HG02610 (cell line): ENCODE measurements at regions not wholly inside any gene's neighbourhood (a gene's known extent, or its start where the extent isn't known, plus 50 kb on each side); places are given as distances from the start of the nearest gene placed in this dataset.
A peak's percentile ranks its signal among the peaks of the same experiment; 100 is the strongest.

Experiments
- ATAC-seq: cut with Tn5 transposase; IDR thresholded peaks from one replicate; pipeline ENCODE4 v1.9.1; 2021; ENCODE audit warnings: mild to moderate bottlenecking, moderate library complexity; ENCODE audit not compliant: unreplicated experiment

DNA sequence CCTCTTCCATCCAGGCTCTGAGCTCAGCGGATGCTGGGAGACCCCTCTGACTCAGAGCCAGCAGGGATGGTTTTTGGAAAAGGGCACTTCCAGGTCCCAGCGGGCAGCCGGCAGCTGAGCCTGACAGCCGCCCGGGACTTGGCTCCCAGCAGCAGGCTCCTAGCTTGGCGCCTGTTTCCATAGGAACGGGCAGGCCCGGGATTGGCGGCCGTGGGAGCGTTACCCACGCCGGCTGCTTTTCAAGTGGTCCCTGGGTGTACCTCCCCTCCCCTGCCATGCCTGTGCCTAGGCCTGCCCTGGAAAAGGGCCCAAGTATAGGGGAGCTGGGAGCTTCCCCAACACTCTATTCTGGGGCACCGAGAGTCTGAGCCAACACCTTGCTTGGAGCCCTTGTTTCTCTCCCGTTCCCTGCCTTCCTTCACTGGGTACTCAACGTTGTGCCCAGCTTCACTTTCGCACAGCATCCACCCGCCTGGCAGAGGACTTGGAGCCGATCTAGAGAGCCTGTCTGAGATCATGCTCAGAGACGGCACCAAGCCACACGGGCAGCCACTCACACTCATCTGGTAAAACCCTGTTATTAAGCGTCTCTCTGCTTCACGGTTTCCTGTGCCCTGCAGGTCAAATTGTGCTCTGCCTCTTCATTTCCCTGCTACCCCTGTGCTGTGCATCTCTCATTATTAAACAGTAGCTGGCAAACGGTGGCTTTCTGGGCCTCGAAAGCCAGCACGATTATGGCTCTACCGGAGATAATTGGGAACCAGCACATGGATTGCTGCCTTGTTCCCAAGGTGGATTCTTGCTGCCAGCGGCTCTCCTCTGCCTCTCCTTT is 521.5 kb downstream of the BCOR start:
- ATAC-seq, result no peak

DNA sequence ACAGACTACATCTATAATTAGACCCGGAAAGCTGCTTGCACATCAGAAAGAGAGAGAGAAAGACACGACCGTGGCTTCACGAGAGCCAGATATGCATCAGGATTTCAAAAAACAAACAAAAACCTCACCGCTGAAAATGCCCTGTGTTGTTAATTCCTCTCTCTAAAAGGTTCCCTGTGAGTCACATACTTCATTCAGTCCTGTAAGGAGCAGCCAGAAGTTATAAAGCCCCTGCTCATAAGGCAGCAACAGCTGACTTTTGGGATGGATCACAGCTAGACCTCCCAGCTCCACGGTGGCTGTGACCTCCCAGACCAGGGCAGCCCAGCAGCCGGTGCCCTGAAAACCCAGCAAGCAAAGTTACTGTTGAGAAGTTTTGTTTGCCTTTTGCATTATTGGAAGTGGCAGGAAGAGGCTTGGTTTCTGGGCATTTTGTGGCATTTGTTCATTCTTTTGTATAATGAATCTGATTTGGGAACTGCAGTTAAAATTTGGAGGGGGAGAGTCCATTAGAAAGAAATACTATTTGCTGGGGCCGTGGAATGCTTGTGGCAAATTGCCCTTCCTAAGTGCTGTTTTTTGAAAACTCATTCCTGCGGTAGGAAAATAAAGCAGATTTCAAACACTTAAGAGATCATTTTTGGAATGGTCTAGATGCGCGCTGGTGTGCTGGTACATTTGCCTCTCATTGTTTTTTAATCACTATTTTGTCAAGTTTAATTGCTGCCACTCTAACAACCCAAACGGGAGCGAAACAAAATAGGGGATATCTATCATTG is 520.4 kb downstream of the BCOR start:
- no peak for ATAC-seq

DNA sequence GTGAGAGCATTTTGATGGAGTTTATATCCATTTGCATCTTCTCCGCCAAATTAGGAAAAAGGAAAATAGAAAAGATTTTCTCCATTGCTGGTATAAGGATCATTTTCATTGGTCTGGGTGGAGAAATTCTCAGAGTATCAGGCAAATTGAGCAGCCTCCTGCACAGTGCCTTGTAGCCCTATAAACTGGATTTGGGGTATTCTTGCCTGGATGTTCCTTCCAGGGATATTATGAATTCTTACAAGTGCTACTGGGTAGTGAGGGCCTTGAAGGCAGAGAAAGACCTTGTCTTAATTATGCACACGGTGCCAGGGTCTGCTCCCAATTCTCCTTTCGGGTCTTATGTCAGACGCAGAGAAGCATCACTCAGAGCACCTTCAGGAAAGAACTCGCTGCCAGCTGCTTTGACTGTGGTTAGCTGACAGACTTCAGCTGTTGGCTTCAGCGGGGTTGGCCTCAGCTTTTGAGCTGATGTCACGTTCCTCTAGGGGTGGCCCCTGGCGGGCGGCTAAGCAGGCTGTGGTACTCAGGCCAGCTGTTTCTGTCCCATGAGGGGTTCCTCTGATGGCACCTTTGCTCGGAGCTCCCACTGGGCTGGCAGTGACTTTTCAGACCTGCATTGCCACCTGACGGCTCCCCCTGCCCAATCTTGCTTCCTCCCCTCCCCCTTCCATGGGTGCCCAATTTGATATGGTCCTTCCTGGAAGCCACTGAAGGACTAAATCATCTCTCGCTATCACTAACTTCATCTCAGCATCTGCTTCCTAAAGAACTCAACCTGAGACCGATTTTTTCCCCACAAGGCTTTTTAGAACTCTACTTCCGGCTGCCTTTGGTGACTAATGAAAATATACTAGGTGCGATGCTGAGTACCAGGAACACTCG is 519.5 kb downstream of the BCOR start:
- peak; percentile 96 for ATAC-seq

DNA sequence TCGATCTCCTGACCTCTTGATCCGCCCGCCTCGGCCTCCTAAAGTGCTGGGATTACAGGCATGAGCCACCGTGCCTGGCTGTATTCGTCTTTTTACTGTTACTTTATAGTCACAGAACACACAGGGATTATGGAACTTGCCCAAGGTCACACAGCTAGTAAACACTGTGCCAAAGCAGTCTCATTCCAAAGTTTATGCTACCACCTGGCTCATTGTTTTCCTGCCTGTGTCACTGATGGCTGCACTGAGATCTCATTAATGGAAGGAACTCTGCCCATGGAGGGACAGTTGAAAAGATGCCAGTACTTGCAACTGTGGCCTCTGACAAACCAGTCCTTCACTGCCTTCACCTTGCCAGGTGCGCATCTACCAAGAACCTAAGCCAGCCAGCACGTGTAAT is 517.7 kb downstream of the BCOR start:
- ATAC-seq, result no peak

DNA sequence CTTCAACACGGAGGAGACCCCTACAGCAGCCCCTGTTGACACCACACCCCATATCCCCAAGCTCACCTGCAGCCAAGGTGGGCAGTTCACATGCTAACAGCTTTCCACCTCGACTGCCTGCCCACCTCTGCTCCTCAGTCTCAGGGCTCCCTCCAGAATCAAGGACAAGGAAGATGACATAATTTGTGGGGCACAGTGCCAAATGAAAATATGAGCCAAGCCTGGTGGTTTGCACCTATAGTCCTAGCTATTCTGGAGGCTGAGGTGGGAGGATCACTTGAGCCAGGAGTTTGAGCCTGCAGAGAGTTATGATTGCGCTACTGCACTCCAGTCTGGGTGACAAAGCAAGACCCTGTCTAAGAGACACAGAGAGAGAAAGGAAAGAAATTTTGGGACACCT is 516.3 kb downstream of the BCOR start:
- no peak for ATAC-seq

DNA sequence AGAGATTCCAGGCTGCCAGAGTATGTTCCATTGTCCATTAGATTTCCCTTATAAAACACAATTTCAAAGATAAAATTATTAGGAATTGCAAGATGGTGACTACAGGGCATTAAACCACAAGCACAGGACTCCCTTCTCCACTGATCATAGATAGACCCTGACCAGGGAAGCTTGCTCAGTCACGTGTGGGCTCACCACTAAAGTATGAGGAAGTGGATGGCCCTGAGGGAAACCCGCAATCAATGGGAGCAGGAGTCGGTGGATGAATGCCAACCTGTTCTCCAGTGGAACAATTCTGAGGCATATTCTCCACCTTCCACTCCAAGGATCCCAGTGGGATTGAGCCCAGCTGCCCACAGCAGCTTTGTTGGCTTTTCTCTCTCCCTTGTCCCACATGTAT is 515.7 kb downstream of the BCOR start:
- no peak for ATAC-seq

DNA sequence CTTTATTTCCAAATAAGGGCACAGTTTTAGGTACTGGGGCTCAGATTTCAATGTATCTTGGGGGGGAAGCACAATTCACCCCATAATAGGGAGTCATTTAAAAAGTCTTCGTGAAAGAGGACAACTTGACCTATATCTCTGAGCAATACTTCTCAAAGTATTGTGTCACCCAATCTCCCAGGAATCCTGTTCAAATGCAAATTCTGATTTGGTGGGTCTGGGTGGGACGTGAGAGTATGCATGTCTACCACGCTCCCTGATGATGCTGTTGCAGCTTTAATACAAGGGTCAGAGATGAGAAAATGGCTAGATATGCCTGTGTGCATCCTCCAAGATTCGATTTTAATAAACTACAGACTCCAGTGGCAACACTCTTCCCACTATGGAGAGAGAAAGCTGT is 514.8 kb downstream of the BCOR start:
- ATAC-seq, result no peak

DNA sequence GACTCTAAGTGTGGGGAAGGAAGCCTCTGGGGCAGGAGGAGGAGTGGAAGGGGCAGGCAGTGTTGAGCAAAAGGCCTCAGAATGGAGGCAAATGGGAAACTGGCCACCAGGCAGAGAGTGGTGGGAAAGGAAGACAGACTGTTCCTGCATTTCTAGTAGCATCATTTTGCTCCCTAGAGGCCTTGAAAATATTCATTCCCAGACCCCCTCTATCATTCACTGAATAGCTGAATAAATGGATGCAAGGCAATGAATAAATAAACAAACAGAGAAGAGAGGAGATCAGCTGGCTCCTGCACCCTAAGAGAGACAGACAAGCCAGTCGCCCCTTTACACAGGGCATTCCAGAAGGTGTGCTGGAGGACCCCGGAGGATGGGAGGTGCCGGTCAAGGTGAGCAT is 511.9 kb downstream of the BCOR start:
- no peak for ATAC-seq

DNA sequence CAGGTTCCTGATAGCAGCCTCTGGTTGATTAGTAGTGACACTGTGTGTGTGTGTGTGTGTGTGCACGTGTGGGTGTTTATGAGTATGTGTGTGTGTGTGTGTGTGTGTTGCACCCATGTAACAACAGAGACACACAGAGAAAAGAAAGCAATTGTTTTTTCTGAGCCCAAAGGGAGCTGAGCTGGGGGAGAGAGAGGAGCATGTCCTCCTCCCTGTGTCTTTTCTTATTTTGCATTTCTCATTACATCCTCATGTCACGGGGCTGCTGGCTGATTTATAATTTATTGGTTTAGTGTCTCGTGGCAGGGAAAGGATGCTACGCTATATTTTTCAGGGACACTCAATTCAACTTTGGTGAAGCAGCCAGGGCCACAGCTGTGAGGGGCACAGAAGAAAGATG is 511.4 kb downstream of the BCOR start:
- no peak for ATAC-seq

DNA sequence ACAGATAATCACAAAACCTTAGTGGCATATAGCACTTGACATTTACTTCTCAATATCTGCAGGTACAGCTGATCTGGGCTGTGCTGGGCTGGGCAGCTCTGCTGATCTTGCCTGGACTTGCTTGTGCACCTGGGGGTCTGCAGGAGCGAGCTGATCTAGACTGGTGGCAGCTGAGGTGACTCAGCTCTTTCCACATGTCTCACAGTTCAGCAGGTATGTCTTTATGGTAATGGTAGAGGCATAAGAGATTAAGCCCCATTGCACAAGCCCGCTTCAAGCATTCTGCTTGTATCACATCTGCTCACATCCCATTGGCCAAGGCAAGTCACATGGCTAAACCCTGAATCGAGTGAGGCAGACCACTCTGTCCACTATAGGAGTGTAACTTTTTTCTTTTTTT is 506.7 kb downstream of the BCOR start:
- ATAC-seq, result no peak

DNA sequence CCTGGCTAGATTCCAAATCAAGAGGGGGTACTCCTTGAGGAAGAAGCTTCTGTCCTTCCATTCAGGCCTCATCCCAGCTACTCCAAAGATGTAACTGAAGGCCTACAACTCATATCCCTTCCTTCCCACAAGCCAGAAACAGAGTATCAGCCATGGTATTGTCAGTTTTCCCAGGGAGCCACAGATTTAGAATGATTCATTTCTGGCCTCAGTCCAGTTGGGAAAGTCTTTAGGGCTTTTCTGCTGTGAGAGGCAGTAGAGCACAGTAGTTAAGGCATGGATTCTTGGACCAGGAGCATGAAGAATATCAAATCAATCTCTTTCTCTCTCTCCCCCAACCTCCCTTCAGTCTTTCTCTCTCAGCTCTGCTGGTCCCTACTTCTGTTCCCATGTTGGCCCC is 505.0 kb downstream of the BCOR start:
- ATAC-seq, result no peak

DNA sequence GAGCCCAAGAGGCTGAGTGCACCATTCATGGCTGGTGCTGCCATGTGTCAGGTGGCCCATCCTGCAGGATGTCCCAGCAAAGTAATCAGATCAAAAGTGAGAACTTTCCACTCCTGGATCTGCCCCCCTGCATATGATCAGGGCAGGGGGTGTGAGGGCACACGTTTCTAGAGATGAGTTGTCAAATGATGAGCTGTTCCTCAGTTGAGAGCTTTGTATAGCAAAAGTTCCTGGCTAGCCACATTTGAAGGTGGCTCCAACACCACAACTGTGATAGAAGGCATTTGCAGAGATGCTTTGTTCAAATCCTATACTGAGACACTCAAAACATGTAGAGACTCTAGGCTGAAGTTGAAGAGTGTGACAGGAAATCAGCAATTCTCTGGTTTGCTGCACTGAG is 501.8 kb downstream of the BCOR start:
- no peak for ATAC-seq

DNA sequence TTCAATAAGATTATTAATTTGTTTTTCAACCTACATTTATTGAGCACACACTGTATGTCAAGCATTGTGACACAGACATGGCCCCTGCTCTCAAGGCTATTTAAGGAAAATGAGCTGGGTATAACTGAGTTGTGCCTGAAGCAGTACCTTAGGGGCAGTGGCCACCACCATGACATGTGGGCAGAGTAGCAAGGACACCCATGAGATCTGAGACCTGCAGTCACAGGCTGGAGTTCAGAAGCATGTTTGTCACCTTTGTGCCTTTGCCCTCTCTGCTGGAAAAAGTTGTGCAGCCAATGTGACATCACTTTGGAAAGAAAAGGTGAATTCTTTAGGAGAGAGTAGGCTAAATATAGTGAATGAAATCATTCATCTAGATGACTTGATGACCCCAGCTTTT is 501.3 kb downstream of the BCOR start:
- no peak for ATAC-seq

DNA sequence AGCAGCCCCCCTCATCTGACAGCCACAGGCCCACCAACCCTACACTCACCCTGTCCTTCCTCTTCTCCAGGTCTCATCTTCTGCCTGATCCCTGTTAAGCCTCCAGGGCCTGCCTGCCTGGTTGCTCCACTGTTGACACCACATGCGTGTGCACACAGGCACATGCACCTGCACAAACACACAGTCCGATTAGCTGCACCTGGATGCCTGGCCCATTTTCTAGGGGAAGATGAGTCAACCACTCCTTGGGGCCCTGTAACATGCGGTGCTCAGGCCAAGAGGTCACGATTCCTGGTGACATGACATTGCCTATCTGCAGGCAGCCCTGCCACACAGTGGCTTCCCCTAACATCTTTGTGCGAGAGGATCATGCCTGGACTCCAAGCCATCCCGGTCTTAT is 498.4 kb downstream of the BCOR start:
- ATAC-seq, result no peak

DNA sequence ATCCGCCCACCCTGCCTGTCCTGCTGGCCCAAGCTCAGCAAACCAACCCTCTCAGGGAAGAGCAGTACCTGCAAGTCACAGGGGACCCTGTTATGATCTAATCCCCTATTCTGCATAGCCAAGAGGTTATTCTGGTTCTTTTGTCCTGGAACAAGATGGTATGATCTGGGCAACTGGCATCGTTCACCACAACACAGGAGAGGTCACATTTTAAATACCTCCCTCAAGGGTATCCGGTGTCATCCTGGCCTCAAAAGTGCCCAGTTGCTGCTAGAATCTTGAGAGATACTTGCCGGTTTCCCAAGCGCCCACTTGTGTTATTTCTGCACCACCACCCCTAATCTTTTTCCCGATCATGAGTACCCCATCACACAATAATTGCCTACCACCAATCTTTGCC is 497.5 kb downstream of the BCOR start:
- ATAC-seq, result no peak

DNA sequence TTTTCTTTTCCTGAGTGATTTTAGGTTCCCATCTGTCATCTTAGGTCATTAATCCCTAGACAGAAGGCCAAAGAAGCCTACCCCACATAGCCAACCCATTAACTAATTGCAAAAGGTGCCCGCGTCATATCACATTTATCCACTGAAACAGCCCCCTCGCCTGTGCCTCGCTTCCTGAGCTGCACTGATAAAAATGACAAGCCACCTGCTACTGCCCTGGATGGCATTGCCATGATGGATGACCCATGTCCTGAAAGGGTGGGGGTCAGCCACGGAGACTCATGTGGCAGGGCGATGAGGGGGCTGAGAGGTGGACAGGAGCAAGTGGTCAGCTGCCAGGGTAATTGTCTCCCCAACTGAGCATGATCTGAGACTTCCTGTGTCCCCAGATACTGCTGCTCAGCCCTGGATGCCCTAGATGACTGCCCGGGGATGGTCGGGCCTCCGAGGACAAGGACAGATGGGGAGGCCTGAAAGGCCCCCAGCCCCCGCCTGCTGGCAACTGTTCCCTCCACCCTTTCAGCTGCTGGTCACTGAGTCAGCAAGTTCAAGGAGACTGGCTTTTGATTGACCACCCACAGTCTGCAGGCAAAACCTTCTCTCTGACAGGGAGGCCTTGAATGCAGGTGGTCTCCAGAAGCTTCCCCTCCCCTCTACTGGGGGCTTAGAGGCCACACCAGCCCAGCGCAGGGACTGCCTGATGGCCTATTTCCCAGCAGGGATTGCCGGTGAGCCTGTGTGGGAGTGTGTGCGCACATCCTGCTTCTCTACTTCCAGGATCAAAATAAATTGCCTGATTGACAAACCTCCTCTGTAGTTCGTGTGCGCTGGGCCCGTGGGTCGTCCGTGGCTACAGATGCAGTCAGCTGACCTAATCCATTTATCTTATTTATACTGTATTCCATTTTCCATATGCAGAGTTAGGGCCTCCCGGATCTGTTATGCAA is 496.3 kb downstream of the BCOR start:
- no peak for ATAC-seq

DNA sequence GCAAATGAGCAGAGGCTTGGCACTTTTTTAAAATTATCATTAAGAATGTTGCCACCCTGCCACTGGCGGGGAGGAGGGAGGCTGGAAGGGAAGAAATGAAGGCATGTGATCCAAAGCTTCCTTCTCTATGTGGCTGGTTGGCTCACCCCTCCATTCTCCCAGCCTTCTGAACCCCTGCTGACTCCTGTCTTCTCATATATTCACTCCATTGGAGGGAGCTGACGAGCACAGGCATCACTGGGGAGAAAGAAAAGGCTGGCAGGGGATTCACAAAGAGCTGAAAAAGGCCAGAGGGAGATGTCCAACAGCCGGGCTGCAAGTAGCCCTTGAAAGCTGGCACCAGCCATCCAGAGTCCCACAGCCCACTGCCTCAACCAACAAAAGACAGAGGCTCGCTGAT is 495.6 kb downstream of the BCOR start:
- no peak for ATAC-seq

DNA sequence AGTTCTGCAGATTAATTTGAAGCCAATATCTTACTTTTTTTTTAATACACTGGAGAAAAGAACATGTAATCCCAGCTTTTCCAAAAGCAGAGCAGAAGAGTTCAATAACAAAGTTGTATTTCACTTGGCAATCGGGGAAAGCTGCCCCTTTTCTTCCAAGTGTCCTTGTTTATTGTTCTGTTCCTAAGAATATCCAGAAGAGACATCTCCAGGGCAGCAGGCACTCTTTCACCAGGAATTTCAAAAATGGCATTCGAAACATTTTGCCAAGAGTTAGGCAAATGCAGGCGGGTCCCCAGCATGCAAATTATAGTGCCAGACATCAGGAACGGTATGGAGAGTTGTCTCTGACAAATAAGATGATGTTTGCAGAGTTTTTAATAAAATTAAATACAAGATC is 494.5 kb downstream of the BCOR start:
- no peak for ATAC-seq

DNA sequence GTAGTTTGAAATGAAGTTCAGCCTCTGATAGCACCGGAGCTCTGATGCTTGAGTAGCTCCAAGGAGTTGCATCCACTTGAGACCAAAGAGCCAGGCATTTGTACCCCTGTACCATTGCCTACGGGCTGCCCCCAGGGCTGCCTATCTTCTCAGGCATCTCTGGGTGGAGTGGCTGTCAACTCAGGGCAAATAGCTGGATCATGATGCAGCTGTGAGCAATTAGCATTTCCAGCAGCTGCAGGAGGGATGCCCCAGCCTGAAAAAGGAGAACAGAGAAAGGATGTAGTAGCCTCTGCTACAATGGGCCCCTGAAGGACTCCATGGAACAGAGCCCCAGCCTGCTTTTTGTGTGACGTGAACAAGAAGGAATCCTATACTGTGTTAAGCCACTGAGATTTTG is 492.6 kb downstream of the BCOR start:
- ATAC-seq, result no peak

DNA sequence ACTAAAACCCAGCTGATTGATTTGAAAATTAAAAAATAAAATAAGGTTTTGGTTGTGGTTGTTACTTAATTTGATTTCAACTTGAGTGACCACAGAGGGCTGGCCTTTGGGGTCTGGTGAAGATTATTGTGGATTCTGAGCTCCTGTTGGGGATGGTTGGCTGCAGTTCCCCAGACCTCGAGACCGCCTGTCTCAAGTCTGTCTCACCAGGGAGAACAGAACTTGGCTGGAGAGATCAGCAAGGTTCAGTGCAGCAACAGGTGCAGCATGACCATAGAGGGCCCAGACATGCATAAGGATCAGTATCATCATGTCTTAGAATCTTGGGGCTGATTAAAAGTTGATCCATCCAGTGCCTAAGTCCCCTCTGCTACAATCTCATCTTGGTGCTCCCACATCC is 491.9 kb downstream of the BCOR start:
- no peak for ATAC-seq
